Transverse colon (tissue), 4 donors: ENCODE measurements at regions not wholly inside any gene's neighbourhood (a gene's known extent, or its start where the extent isn't known, plus 50 kb on each side); places are given as distances from the start of the nearest gene placed in this dataset.

Source experiments
- CTCF ChIP-seq, 5 experiments: fragments of 200-600 bp in 3 of 5; fragments of 450-650 bp in 2 of 5; sonication (generic) in 3 of 5; IDR thresholded peaks; 1 replicate in 2 of 5; 2 replicates in 3 of 5; pipeline ENCODE4 v1.5.1; 2016 to 2017; ENCODE audit warnings: antibody characterized with exemption in 5 of 5, inconsistent platforms in 3 of 5, mild to moderate bottlenecking in 2 of 5, moderate library complexity in 1 of 5
- EP300 ChIP-seq: sonication (generic); formaldehyde crosslinking; IDR thresholded peaks from one replicate; pipeline ENCODE4 v1.6.1; 2017; ENCODE audit warnings: antibody characterized with exemption, low read depth
- POLR2AphosphoS5 ChIP-seq, 3 donors: sonication (generic); formaldehyde crosslinking; IDR thresholded peaks; one replicate each; pipeline ENCODE4 v1.6.1; 2016; ENCODE audit warnings: antibody characterized with exemption in 3 of 3

DNA sequence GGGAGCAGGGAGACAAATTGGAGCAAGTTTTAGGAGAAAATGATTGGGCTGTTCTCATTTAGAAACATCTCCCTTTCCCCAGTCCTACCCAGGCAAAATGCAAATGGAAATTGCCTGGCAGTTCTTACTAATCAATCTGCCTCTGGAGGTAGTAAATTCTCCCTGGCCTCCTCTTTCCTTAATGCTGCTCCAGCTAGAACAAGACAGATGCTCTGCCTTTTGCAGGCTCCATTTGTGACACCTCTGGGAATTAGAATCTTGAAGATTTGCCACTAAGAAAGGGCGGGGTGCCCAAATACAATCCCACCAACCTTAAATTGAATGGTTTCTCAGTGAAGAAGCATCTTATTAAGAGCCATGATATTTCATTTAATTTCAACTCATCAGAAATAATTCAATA is 377.7 kb upstream of the CDH11 start:
- TF ChIP-seq CTCF (IDR thresholded peaks at IDR 0.05) (no peak), EP300 (no peak), POLR2AphosphoS5 (IDR thresholded peaks at IDR 0.05) (no peak)
